Panc1 (cell line): ENCODE measurements at regions not wholly inside any gene's neighbourhood (a gene's known extent, or its start where the extent isn't known, plus 50 kb on each side); places are given as distances from the start of the nearest gene placed in this dataset.

Source experiments
- ATAC-seq: fragments of 200-7000 bp; cut with Tn5 transposase; 2 replicates; pipeline ENCODE4 v1.9.1; 2020; ENCODE audit warnings: mild to moderate bottlenecking, moderate library complexity
- BruUV-seq: library from RNA; stranded (reverse); fragments of 400-500 nt; replicated peaks from 2 replicates; lab custom pipeline; 2021; lab: Mats Ljungman, UMichigan
- CTCF ChIA-PET: fragments of 300-600 bp; sonication (Branson Sonifier 250); formaldehyde crosslinking; loops from one replicate; lab custom pipeline; 2022; ENCODE audit warnings: antibody characterized with exemption; lab: Charles Lee
- POLR2A ChIA-PET: fragments of 300-600 bp; sonication (Branson Sonifier 250); formaldehyde crosslinking; loops from one replicate; lab custom pipeline; 2022; ENCODE audit warnings: antibody characterized with exemption; lab: Charles Lee
- DNase-seq: peaks from one replicate; pipeline ENCODE4 v3.0.0-alpha.2; 2010; ENCODE audit warnings: low read depth, low spot score
- H3K27ac ChIP-seq: 2 replicates; pipeline ENCODE4 v1.5.1; 2011; ENCODE audit warnings: mild to moderate bottlenecking, low read length, inconsistent platforms
- H3K27me3 ChIP-seq: fragments of 200-500 bp; sonication (Bioruptor generic); 2 replicates; pipeline ENCODE4 v1.6.0; 2014; ENCODE audit warnings: low read length, inconsistent platforms; ENCODE audit not compliant: control insufficient read depth, insufficient read depth
- H3K36me3 ChIP-seq: fragments of 200-500 bp; sonication (Bioruptor generic); 2 replicates; pipeline ENCODE4 v1.5.1; 2014; ENCODE audit warnings: inconsistent platforms, mild to moderate bottlenecking, low read length, moderate library complexity; ENCODE audit not compliant: control insufficient read depth, insufficient read depth
- H3K4me1 ChIP-seq: 2 replicates; pipeline ENCODE4 v1.5.1; 2011; ENCODE audit warnings: inconsistent platforms, mild to moderate bottlenecking, low read length, moderate library complexity; ENCODE audit not compliant: control insufficient read depth, insufficient read depth
- H3K4me3 ChIP-seq, 2 experiments: 2 replicates each; pipeline ENCODE4 v1.5.1; 2011 to 2012; ENCODE audit warnings: low read depth in 2 of 2, low read length in 2 of 2, mild to moderate bottlenecking in 2 of 2, inconsistent platforms in 1 of 2, moderate library complexity in 1 of 2
- H3K9me3 ChIP-seq: fragments of 200-500 bp; sonication (Bioruptor generic); 2 replicates; pipeline ENCODE4 v1.5.1; 2014; ENCODE audit warnings: low read depth, mild to moderate bottlenecking, inconsistent platforms, low read length, moderate library complexity; ENCODE audit not compliant: control insufficient read depth, insufficient read depth
- POLR2AphosphoS5 ChIP-seq: IDR thresholded peaks from 2 replicates; pipeline ENCODE4 v1.6.1; 2012; ENCODE audit warnings: mild to moderate bottlenecking, low read depth, low read length, moderate library complexity
- SIN3A ChIP-seq: IDR thresholded peaks from 2 replicates; pipeline ENCODE4 v1.6.1; 2012; ENCODE audit warnings: low read depth, mild to moderate bottlenecking, low read length, moderate library complexity, borderline replicate concordance; ENCODE audit not compliant: insufficient read depth
- TCF7L2 ChIP-seq: IDR thresholded peaks from 2 replicates; pipeline ENCODE4 v1.6.1; 2011; ENCODE audit warnings: mild to moderate bottlenecking, low read depth, low read length, inconsistent platforms
- in situ Hi-C: cut with HindIII; loops from 2 replicates; pipeline ENCODE4 v1.10.0; 2016; ENCODE audit warnings: low sequenced_read_pairs, low pct_unique_long_range_greater_than_20kb
- intact Hi-C: fragments of 100-400 bp; cut with micrococcal nuclease; formaldehyde crosslinking; loops from one replicate; pipeline ENCODE4 v1.10.0; 2022; ENCODE audit not compliant: unreplicated experiment
- TF ChIP-seq, protein P1 (sequence below), 2 experiments: IDR thresholded peaks; 2 replicates each; pipeline ENCODE4 v1.6.1; 2011 to 2012; ENCODE audit warnings: low read depth in 2 of 2, control low read depth in 1 of 2, low read length in 1 of 2, mild to moderate bottlenecking in 1 of 2, moderate library complexity in 1 of 2; ENCODE audit not compliant: insufficient read depth in 1 of 2
- TF ChIP-seq, protein P2 (sequence below): fragments of 450-650 bp; IDR thresholded peaks from 2 replicates; pipeline ENCODE4 v1.5.1; 2017; ENCODE audit warnings: mild to moderate bottlenecking

DNA sequence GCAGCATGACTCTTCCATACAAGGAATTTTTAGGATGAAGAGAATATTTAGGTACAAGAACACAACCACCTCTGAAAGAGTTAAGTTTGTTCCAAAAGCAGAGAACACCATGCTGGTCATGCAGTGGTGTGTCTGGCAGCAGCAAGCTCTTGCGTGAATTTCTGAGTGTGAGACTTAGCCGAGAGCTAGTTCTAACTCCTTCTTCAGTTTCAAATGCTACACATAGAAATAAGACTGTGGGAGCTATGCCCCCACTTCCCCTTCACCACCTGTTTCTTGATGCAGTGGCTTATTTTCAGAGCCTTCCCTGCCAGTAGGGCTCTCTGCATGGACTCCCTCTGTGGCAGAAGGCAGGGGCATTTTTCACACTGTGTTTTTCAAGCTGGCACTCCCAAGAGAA lies 122.9 kb upstream of the ZNF366 start:
- ChIA-PET POLR2A (interaction anchor here (0.5 kb wide), 1 partner anchor 76 kb away, joined by 3 read pairs; no protein-coding TSS in a partner anchor), CTCF (no interaction called here)
- Histone ChIP-seq H3K27ac (no peak overlapping the region), H3K27me3 (no peaks in the 10 kb centered on the region), H3K9me3 (no peaks in the 10 kb centered on the region), H3K36me3 (no peaks in the 10 kb centered on the region), H3K4me3 (no peak overlapping the region), H3K4me1 (no peaks in the 10 kb centered on the region)
- in situ Hi-C loops (no loop called here), intact Hi-C loops (no loop called here)
- DNase-seq, result no peak
- no TSS peak for BruUV-seq
- ATAC-seq, result no peak
- TF ChIP-seq TCF7L2, result no peak

DNA sequence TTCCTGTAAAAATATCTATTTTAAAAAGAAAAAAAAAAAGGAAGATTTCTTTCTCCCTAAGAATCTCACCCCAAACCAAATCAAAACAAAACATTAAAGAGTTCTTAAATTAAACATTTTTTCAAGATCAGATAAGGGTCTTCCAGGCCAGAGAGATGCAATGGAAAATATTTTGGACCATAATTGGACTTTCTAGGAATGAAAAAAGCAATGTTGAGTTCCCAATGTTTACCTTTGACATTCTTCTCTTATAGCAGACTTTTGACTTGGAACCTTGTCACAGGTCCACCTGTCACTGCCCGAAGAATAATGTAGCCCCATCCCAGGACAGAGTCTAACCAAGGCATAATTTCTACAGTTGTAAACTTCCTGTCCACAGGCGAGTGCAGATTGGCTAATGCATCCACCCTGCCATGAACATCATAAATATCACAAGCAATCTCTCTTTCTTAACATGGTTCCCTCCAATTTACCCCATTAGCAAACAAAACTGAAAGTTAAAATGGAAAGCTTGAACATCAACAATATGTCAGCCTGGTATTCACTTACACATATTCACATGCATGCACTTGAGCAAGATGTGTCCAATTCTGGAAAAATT lies 121.7 kb upstream of the ZNF366 start:
- no peaks in the 10 kb centered on the region for H3K36me3 ChIP-seq
- CTCF ChIA-PET, result no interaction called here
- ATAC-seq, result no peak
- TF ChIP-seq, protein P1, sequence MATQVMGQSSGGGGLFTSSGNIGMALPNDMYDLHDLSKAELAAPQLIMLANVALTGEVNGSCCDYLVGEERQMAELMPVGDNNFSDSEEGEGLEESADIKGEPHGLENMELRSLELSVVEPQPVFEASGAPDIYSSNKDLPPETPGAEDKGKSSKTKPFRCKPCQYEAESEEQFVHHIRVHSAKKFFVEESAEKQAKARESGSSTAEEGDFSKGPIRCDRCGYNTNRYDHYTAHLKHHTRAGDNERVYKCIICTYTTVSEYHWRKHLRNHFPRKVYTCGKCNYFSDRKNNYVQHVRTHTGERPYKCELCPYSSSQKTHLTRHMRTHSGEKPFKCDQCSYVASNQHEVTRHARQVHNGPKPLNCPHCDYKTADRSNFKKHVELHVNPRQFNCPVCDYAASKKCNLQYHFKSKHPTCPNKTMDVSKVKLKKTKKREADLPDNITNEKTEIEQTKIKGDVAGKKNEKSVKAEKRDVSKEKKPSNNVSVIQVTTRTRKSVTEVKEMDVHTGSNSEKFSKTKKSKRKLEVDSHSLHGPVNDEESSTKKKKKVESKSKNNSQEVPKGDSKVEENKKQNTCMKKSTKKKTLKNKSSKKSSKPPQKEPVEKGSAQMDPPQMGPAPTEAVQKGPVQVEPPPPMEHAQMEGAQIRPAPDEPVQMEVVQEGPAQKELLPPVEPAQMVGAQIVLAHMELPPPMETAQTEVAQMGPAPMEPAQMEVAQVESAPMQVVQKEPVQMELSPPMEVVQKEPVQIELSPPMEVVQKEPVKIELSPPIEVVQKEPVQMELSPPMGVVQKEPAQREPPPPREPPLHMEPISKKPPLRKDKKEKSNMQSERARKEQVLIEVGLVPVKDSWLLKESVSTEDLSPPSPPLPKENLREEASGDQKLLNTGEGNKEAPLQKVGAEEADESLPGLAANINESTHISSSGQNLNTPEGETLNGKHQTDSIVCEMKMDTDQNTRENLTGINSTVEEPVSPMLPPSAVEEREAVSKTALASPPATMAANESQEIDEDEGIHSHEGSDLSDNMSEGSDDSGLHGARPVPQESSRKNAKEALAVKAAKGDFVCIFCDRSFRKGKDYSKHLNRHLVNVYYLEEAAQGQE (IDR thresholded peaks at IDR 0.05; ENCODE audit: insufficient read depth in 1 of 2, low read depth in 2 of 2, low read length in 1 of 2), result no peak
- TF ChIP-seq POLR2AphosphoS5 (no peak), SIN3A (no peak), TCF7L2 (no peak)
- TF ChIP-seq, protein P2, sequence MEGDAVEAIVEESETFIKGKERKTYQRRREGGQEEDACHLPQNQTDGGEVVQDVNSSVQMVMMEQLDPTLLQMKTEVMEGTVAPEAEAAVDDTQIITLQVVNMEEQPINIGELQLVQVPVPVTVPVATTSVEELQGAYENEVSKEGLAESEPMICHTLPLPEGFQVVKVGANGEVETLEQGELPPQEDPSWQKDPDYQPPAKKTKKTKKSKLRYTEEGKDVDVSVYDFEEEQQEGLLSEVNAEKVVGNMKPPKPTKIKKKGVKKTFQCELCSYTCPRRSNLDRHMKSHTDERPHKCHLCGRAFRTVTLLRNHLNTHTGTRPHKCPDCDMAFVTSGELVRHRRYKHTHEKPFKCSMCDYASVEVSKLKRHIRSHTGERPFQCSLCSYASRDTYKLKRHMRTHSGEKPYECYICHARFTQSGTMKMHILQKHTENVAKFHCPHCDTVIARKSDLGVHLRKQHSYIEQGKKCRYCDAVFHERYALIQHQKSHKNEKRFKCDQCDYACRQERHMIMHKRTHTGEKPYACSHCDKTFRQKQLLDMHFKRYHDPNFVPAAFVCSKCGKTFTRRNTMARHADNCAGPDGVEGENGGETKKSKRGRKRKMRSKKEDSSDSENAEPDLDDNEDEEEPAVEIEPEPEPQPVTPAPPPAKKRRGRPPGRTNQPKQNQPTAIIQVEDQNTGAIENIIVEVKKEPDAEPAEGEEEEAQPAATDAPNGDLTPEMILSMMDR, result no peak
- H3K9me3 ChIP-seq, result no peaks in the 10 kb centered on the region
- POLR2A ChIA-PET, result no interaction called here
- no peak overlapping the region for H3K27ac ChIP-seq
- no peaks in the 10 kb centered on the region for H3K27me3 ChIP-seq
- DNase-seq, result no peak
- intact Hi-C loops, result no loop called here
- BruUV-seq, result no TSS peak
- in situ Hi-C loops, result no loop called here
- H3K4me3 ChIP-seq, result no peak overlapping the region
- H3K4me1 ChIP-seq, result no peaks in the 10 kb centered on the region

GRCh38 chr5:72625332-72625731 lies 118.1 kb upstream of the ZNF366 start:
- intact Hi-C loops, result no loop called here
- ChIA-PET CTCF (no interaction called here), POLR2A (no interaction called here)
- no peak for ATAC-seq
- Histone ChIP-seq H3K27me3 (no peaks in the 10 kb centered on the region), H3K36me3 (no peaks in the 10 kb centered on the region), H3K4me3 (no peak overlapping the region), H3K9me3 (no peaks in the 10 kb centered on the region), H3K4me1 (no peaks in the 10 kb centered on the region), H3K27ac (no peak overlapping the region)
- TF ChIP-seq, protein P2, result no peak
- TF ChIP-seq POLR2AphosphoS5, result no peak
- no peak for TF ChIP-seq SIN3A
- TF ChIP-seq, protein P1 (IDR thresholded peaks at IDR 0.05; ENCODE audit: insufficient read depth in 1 of 2, low read depth in 2 of 2, low read length in 1 of 2), result no peak
- TF ChIP-seq TCF7L2, result no peak
- BruUV-seq, result no TSS peak
- in situ Hi-C loops, result no loop called here
- DNase-seq, result no peak
